Activated B cell treated with CpG ODN at 0.5 μM for 24 hours (primary cell): ENCODE measurements at regions not wholly inside any gene's neighbourhood (a gene's known extent, or its start where the extent isn't known, plus 50 kb on each side); places are given as distances from the start of the nearest gene placed in this dataset.

Experiments
- ATAC-seq: fragments of 200-7000 bp; cut with Tn5 transposase; one replicate; pipeline ENCODE4 v1.10.0; 2021; ENCODE audit warnings: low read depth, mild to moderate bottlenecking, moderate library complexity
- CTCF ChIA-PET: fragments of 350-600 bp; sonication (Branson Sonifier 250); formaldehyde crosslinking; loops from one replicate; lab custom pipeline; 2021; ENCODE audit warnings: antibody characterized with exemption; lab: Charles Lee
- POLR2A ChIA-PET: fragments of 350-600 bp; sonication (Branson Sonifier 250); formaldehyde crosslinking; loops from one replicate; lab custom pipeline; 2021; ENCODE audit warnings: antibody characterized with exemption; lab: Charles Lee
- DNase-seq: peaks from one replicate; pipeline ENCODE4 v3.0.0; 2022
- H3K27ac Mint-ChIP-seq: one replicate; pipeline ENCODE4 v1.8.0; 2020; ENCODE audit warnings: mixed read lengths
- H3K27me3 Mint-ChIP-seq: one replicate; pipeline ENCODE4 v1.8.0; 2021; ENCODE audit warnings: mixed read lengths
- H3K36me3 Mint-ChIP-seq: one replicate; pipeline ENCODE4 v1.8.0; 2021; ENCODE audit warnings: low read depth, mixed read lengths
- H3K4me1 Mint-ChIP-seq: one replicate; pipeline ENCODE4 v1.8.0; 2021; ENCODE audit warnings: mixed read lengths
- H3K4me3 Mint-ChIP-seq: one replicate; pipeline ENCODE4 v1.8.0; 2020; ENCODE audit warnings: mild to moderate bottlenecking, mixed read lengths
- H3K9me3 Mint-ChIP-seq: one replicate; pipeline ENCODE4 v1.8.0; 2020; ENCODE audit warnings: mixed read lengths
- CTCF ChIP-seq: fragments of 200-600 bp; IDR thresholded peaks from one replicate; pipeline ENCODE4 v1.8.0; 2022; ENCODE audit warnings: antibody characterized with exemption, mild to moderate bottlenecking
- intact Hi-C: fragments of 100-400 bp; cut with micrococcal nuclease; formaldehyde crosslinking; loops from one replicate; pipeline ENCODE4 v1.15.1; 2024

DNA sequence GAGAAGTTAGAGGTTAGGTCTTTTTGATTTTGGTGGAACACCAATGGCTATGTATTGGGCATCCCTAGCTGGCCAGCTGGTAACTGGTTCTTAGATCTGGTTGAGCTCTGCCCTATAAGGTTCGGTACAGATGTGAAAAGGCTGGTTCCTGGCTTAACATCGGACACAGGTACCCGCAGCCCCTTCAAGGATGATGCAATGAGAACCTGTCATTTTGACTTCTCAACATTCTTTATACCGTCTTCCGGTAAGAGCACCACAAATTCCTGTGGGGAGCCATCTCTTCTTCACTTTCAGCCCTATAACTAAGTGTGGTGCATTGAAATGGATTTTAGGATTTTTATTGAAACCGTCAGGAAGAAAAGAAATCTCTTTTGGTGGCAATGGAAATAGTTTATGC, 222.8 kb downstream of the ADAMTS9 start:
- Mint-ChIP-seq H3K27me3 (peaks cover 21% of the 10 kb centered on the region), H3K4me3 (no peak overlapping the region), H3K27ac (no peak overlapping the region), H3K36me3 (no peaks in the 10 kb centered on the region), H3K9me3 (no peaks in the 10 kb centered on the region), H3K4me1 (no peaks in the 10 kb centered on the region)
- TF ChIP-seq CTCF = no peak
- intact Hi-C loops = no loop called here
- ATAC-seq (no peak), DNase-seq (no peak)
- ChIA-PET CTCF (no interaction called here), POLR2A (interaction anchor here (0.6 kb wide), 1 partner anchor 19 kb away, joined by 3 read pairs; no protein-coding TSS in a partner anchor)

DNA sequence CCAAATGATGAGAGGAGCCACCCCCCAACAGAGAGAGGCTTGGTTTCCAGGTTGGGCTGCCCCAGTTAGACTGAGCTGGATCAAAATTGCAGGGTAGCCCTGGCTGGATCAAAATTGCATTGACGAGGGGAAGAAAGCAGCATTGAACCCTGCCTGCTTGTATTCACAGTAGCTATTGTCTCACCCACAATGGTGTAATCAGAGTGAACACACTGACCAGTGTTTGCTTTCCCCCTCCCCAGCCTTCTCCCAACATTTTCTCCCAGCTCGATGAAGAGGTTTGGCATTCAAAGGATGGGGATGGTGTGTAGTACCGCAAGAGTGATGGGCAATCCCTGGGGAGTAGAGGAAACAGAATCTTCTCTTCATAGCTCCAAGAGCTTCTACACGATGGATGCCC, 223.8 kb downstream of the ADAMTS9 start:
- H3K9me3 Mint-ChIP-seq = no peaks in the 10 kb centered on the region
- no peak overlapping the region for H3K4me3 Mint-ChIP-seq
- ChIA-PET POLR2A (no interaction called here), CTCF (interaction anchor here (1.4 kb wide), 1 partner anchor 88 kb away, joined by 3 read pairs; no protein-coding TSS in a partner anchor)
- no peak for TF ChIP-seq CTCF
- no peak overlapping the region for H3K27ac Mint-ChIP-seq
- no peaks in the 10 kb centered on the region for H3K4me1 Mint-ChIP-seq
- peaks cover 16% of the 10 kb centered on the region for H3K27me3 Mint-ChIP-seq
- intact Hi-C loops = no loop called here
- no peaks in the 10 kb centered on the region for H3K36me3 Mint-ChIP-seq
- DNase-seq (no peak), ATAC-seq (no peak)

DNA sequence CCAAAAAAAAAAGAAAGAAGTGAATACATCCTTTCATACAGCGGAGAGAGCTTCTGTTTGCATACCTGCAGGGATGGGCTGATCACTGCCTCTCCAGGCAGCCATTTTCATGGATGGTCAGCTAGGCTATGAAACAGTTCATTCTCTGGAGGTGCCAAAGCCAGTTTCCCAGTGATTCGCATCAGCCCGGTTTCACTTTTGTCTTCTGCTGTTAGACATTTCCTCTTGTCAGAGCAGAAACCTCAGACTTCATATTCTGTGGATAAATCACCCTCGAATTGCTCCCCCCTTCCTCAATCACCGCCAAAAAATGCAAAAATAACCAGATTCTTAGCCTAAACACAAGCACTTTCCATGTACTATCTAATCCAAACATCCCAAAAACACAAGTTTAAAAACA, 225.6 kb downstream of the ADAMTS9 start:
- TF ChIP-seq CTCF = no peak
- ChIA-PET CTCF (no interaction called here), POLR2A (no interaction called here)
- intact Hi-C loops = no loop called here
- no peaks in the 10 kb centered on the region for H3K4me1 Mint-ChIP-seq
- peaks cover 11% of the 10 kb centered on the region for H3K27me3 Mint-ChIP-seq
- no peak overlapping the region for H3K4me3 Mint-ChIP-seq
- no peaks in the 10 kb centered on the region for H3K9me3 Mint-ChIP-seq
- H3K27ac Mint-ChIP-seq = no peak overlapping the region
- ATAC-seq (no peak), DNase-seq (no peak)
- no peaks in the 10 kb centered on the region for H3K36me3 Mint-ChIP-seq

- POLR2A ChIA-PET = no interaction called here
- TF ChIP-seq CTCF = no peak
- H3K27ac Mint-ChIP-seq = no peak overlapping the region
- no peaks in the 10 kb centered on the region for H3K9me3 Mint-ChIP-seq
- peaks cover 11% of the 10 kb centered on the region for H3K27me3 Mint-ChIP-seq
- DNase-seq (no peak), ATAC-seq (no peak)
- intact Hi-C loops = no loop called here
- no peaks in the 10 kb centered on the region for H3K36me3 Mint-ChIP-seq
- no peak overlapping the region for H3K4me3 Mint-ChIP-seq
- H3K4me1 Mint-ChIP-seq = no peaks in the 10 kb centered on the region
- CTCF ChIA-PET = no interaction called here
Observed at GRCh38 chr3:64460877-64461276, 226.9 kb downstream of the ADAMTS9 start.

DNA sequence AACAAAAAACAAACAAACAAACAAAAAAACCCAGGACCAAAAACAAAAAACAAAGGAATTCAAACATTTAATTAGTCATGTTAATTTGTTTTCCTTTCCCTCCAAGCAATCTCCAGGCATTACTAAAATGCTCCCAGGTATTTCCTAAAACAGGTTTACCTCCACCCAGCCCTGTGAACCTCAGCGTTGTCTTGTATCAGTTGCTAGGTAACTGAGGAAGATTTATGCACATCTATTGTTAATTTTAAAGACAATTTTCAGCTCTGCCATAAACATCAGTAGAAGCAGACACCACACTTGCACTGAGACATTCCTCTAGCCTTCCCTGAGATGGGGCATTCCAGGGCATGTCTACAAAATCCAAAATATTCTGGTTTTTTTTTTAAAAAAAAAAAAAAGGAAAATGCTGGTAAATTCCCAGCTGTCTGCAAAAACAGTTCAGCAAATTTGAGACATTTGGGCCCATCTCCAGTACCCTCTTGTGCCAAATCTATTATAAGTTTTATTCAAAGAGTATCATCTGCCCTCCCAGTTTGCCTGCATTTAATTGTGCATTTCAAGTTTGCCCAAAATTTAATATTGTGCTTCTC, 227.6 kb downstream of the ADAMTS9 start:
- DNase-seq = no peak
- no peaks in the 10 kb centered on the region for H3K4me1 Mint-ChIP-seq
- H3K27ac Mint-ChIP-seq = no peak overlapping the region
- TF ChIP-seq CTCF = no peak
- POLR2A ChIA-PET = no interaction called here
- intact Hi-C loops = no loop called here
- H3K4me3 Mint-ChIP-seq = no peak overlapping the region
- ATAC-seq = no peak
- CTCF ChIA-PET = no interaction called here
- peaks cover 11% of the 10 kb centered on the region for H3K27me3 Mint-ChIP-seq
- no peaks in the 10 kb centered on the region for H3K9me3 Mint-ChIP-seq
- no peaks in the 10 kb centered on the region for H3K36me3 Mint-ChIP-seq
